ENCODE measurements at regions not wholly inside any gene's neighbourhood (a gene's known extent, or its start where the extent isn't known, plus 50 kb on each side); places are given as distances from the start of the nearest gene placed in this dataset.

DNA sequence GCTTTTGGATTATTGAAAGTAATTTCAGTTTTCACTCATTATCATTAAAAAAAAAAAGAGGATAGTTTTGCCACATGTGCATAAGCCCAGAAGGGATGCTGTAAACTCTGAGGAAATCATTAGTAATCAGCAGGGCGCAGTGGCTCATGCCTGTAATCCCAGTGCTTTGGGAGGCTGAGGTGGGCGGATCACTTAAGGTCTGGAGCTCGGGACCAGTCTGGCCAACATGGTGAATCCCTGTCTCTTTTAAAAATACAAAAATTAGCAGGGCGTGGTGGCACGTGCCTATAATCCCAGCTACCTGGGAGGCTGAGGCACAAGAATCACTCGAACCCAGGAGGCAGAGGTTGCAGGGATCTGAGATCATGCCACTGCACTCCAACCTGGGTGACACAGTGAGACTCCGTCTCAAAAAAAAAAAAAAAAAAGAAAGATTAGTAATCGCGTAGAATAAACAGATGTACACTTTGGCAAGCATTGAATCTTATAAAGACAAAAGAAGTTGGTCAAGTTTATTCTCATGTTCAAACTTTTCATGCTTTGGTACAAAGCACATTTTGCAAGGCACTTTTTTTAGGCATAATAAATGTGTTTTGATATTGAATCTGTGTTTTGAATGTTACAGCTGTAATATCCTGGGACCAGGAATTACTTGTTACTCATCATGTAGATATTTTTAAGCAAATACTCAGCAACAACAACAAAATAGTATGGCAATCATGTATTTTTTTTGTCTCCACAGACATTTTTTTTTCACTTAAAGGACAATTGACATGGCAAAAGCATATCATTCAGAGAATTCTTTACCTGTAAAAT lies 93.2 kb upstream of the AGTR1 start:
- DNase-seq = no peak

DNA sequence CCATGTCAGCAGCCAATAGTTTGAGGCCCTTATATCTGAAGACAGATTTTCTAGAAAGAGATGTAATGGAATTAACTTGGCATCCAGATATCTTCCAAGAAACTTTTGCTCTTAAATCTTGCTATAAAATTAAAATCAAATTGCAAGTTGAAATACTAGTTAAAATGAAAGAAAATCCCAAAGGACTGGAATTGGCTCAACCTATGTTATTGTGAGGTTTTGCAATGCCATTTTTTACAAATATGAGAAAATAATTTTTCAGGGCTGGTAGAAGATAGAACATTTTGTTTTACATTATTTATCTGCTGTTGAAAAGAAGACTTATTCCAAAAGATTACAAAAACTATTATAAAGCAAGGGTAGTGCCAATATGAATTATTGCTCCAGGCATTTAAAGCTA lies 92.2 kb upstream of the AGTR1 start:
- DNase-seq = no peak

DNA sequence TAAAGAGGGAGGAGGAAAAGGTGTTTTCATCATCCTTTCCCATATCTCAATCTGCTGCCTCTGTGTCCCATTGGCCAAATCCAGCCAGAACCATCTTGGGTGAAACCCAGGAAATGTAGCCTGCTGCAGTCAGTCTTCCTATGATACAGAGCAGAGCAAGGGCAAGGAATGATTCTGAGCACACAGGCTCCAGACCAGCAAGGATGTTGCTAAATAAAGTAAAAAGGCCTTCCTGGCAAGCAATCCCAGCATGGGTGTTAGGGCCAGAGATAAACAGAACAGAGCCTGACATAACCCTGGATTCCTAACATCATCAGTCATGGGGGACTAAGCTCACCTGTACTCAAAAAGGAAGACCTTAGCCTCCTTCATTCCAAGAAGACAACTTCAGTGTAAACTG lies 90.7 kb upstream of the AGTR1 start:
- no peak for DNase-seq

DNA sequence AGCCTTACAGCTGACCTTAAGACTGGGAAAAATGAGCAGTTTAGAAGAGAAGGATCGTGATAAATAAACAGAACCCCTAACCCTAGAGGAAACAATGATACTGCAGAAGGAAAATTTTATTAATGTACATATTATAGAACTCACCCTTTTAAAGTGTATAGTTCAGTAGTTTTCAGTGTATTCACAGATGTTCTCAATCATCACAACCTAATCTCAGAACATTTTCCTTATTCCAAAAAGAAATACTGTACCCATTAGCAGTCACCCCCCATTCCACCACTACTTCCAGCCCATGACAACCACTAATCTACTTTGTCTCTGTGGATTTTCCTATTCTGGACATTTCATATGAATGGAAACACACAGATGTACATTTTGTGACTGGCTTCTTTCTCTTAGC lies 90.2 kb upstream of the AGTR1 start:
- no peak for DNase-seq

- DNase-seq = no peak
Measured at GRCh38 chr3:148612278-148612677, 85.4 kb upstream of the AGTR1 start.

DNA sequence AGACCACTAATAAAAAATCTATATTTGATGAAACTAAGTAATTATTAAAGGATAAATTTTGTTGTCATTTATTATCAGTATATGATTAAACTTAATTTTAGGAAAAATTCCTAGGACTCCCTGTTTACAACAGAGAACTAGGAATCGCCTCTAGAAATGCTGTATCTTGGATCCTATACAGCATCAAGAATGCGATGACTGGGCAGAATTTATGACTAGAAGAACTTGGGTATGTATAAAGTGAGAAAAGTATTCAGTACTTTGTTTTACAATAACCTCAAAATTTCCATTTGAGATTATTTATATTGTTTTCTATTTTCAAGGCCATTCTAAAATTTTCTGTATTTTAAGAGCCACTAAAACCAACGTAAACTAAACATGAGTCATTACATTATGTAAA lies 82.3 kb upstream of the AGTR1 start:
- DNase-seq = no peak

DNA sequence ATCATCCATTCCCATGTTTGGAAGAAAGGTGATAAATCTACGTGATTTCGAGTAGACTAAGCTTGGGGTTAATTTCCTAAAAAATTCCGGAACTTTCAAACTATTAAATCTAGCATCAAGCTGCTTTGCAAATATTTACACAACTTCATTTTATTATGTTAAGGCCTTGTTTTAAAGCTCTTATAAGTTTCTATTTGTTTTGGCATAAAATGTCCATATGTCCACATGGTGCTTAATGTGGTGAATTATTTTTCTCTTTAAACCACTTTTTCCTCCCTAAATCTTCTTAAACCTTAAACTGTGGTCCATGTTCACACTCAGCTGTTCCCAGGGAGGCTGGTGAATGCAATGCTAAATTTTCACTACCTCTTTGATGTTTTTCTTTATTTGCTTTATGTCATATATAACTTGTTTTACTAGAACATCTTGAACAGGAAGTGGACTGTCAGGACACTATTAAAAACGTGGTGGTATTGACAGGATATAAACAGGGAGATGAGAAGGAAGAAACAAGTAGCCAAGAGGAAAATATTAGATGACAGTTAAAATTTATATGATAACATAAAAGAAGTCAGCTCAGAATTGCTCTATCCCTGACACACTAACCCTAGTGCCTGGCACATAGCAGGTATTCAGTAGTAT lies 72.5 kb upstream of the AGTR1 start:
- no peak for DNase-seq

DNA sequence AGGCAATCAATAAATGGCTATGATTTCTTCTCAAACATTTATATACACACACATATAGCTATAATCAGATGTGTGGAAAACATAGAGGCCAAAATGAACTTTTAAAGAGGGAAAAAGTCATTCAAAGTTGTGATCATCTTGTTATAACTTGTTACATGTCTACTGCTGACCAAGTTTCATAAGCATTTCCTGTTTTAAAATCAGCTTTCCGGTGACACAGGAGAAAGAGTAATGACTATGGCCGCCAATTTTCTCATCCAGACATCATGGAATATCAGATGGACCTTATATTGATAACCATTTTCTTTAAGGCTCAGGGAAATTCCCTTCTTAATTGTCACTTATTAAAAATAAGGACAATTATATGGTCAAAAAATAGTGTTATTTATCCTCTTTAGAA lies 71.7 kb upstream of the AGTR1 start:
- no peak for DNase-seq

- DNase-seq = no peak
Measured at GRCh38 chr3:148629006-148629405, 68.7 kb upstream of the AGTR1 start.

- no peak for DNase-seq
Measured at GRCh38 chr3:148631124-148631903, 66.4 kb upstream of the AGTR1 start.

GRCh38 chr3:148641722-148642121 lies 56.0 kb upstream of the AGTR1 start:
- DNase-seq = no peak

GRCh38 chr3:148642214-148642613 lies 55.5 kb upstream of the AGTR1 start:
- no peak for DNase-seq

- no peak for DNase-seq
Measured at GRCh38 chr3:148642616-148643015, 55.1 kb upstream of the AGTR1 start.

GRCh38 chr3:148643389-148643840 lies 54.3 kb upstream of the AGTR1 start:
- DNase-seq = no peak

DNA sequence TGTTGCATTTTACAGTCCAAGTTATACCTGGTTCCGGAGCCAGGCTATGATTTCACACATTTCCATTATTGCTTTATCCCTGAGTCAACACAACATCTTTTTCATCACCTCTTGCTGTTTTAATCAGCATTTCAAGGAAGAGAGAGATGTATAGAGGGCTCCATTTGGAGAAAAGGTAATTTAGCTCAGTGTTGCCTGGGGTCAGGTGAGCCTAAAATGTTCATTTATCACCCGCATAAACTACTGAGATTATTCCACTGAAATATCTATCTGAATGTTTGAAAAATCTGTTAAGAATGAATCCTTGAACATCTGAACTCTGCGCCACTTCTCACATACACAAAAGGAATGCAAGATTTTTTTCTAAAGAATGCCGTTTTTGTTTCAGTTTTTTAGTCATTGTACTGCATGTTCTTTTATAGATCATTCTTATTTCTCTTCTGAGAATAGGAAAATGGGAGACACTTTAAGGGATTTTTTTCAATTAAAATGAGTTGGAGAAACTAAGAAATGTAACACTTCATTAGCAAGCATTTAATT lies 51.5 kb upstream of the AGTR1 start:
- DNase-seq = no peak
